ENCODE measurements at regions not wholly inside any gene's neighbourhood (a gene's known extent, or its start where the extent isn't known, plus 50 kb on each side); places are given as distances from the start of the nearest gene placed in this dataset.

GRCh38 chr2:239669181-239669898 is 268.5 kb upstream of the HDAC4 start:
- peaks cover 26% of the 10 kb centered on the region for H3K27me3 ChIP-seq (ENCODE audit: insufficient read depth, poor library complexity, severe bottlenecking)
- H3K4me1 ChIP-seq (ENCODE audit: insufficient read depth, poor library complexity, severe bottlenecking): no peaks in the 10 kb centered on the region
- no peak overlapping the region for H3K4me3 ChIP-seq (ENCODE audit: severe bottlenecking)
- H3K9me3 ChIP-seq (ENCODE audit: severe bottlenecking): no peaks in the 10 kb centered on the region
- no peak for TF ChIP-seq CTCF (IDR thresholded peaks at IDR 0.05; ENCODE audit: poor library complexity, severe bottlenecking)
- DNase-seq (ENCODE audit: low spot score) (no peak), ATAC-seq (ENCODE audit: low read depth) (no peak; the same call in 2 of the 3 replicates)
- no peak overlapping the region for H3K27ac ChIP-seq (ENCODE audit: poor library complexity, severe bottlenecking)
- no peaks in the 10 kb centered on the region for H3K36me3 ChIP-seq (ENCODE audit: low read depth)

- Histone ChIP-seq H3K27ac (ENCODE audit: poor library complexity, severe bottlenecking) (no peak overlapping the region), H3K4me1 (ENCODE audit: insufficient read depth, poor library complexity, severe bottlenecking) (no peaks in the 10 kb centered on the region), H3K27me3 (ENCODE audit: insufficient read depth, poor library complexity, severe bottlenecking) (peaks cover 27% of the 10 kb centered on the region), H3K36me3 (ENCODE audit: low read depth) (no peaks in the 10 kb centered on the region), H3K9me3 (ENCODE audit: severe bottlenecking) (no peaks in the 10 kb centered on the region), H3K4me3 (ENCODE audit: severe bottlenecking) (no peak overlapping the region)
- TF ChIP-seq CTCF (IDR thresholded peaks at IDR 0.05; ENCODE audit: poor library complexity, severe bottlenecking): no peak
- DNase-seq (ENCODE audit: low spot score) (no peak), ATAC-seq (ENCODE audit: low read depth) (no peak)
These were observed 267.8 kb upstream of the HDAC4 start for GRCh38 chr2:239668651-239669050.

- ATAC-seq (ENCODE audit: low read depth) (no peak), DNase-seq (ENCODE audit: low spot score) (no peak)
- no peak overlapping the region for H3K4me3 ChIP-seq (ENCODE audit: severe bottlenecking)
- no peaks in the 10 kb centered on the region for H3K9me3 ChIP-seq (ENCODE audit: severe bottlenecking)
- H3K27me3 ChIP-seq (ENCODE audit: insufficient read depth, poor library complexity, severe bottlenecking): peaks cover 32% of the 10 kb centered on the region
- TF ChIP-seq CTCF (IDR thresholded peaks at IDR 0.05; ENCODE audit: poor library complexity, severe bottlenecking): no peak
- H3K27ac ChIP-seq (ENCODE audit: poor library complexity, severe bottlenecking): no peak overlapping the region
- no peaks in the 10 kb centered on the region for H3K36me3 ChIP-seq (ENCODE audit: low read depth)
- H3K4me1 ChIP-seq (ENCODE audit: insufficient read depth, poor library complexity, severe bottlenecking): no peaks in the 10 kb centered on the region
These were observed 267.2 kb upstream of the HDAC4 start for GRCh38 chr2:239668042-239668441.

GRCh38 chr2:239667431-239667985 is 266.7 kb upstream of the HDAC4 start:
- Histone ChIP-seq H3K9me3 (ENCODE audit: severe bottlenecking) (no peaks in the 10 kb centered on the region), H3K4me3 (ENCODE audit: severe bottlenecking) (no peak overlapping the region), H3K4me1 (ENCODE audit: insufficient read depth, poor library complexity, severe bottlenecking) (no peaks in the 10 kb centered on the region), H3K27ac (ENCODE audit: poor library complexity, severe bottlenecking) (no peak overlapping the region), H3K36me3 (ENCODE audit: low read depth) (no peaks in the 10 kb centered on the region), H3K27me3 (ENCODE audit: insufficient read depth, poor library complexity, severe bottlenecking) (peaks cover 36% of the 10 kb centered on the region)
- DNase-seq (ENCODE audit: low spot score): no peak
- no peak for ATAC-seq (ENCODE audit: low read depth)
- no peak for TF ChIP-seq CTCF (IDR thresholded peaks at IDR 0.05; ENCODE audit: poor library complexity, severe bottlenecking)

GRCh38 chr2:239666855-239667376 is 266.1 kb upstream of the HDAC4 start:
- peak; percentile 52 for ATAC-seq (ENCODE audit: low read depth)
- no peak for TF ChIP-seq CTCF (IDR thresholded peaks at IDR 0.05; ENCODE audit: poor library complexity, severe bottlenecking)
- Histone ChIP-seq H3K27ac (ENCODE audit: poor library complexity, severe bottlenecking) (no peak overlapping the region), H3K4me3 (ENCODE audit: severe bottlenecking) (no peak overlapping the region), H3K4me1 (ENCODE audit: insufficient read depth, poor library complexity, severe bottlenecking) (no peaks in the 10 kb centered on the region), H3K36me3 (ENCODE audit: low read depth) (no peaks in the 10 kb centered on the region), H3K9me3 (ENCODE audit: severe bottlenecking) (no peaks in the 10 kb centered on the region), H3K27me3 (ENCODE audit: insufficient read depth, poor library complexity, severe bottlenecking) (peaks cover 42% of the 10 kb centered on the region)
- no peak for DNase-seq (ENCODE audit: low spot score)
